ENCODE measurements at regions not wholly inside any gene's neighbourhood (a gene's known extent, or its start where the extent isn't known, plus 50 kb on each side); places are given as distances from the start of the nearest gene placed in this dataset.
A peak's percentile ranks its signal among the peaks of the same experiment; 100 is the strongest.
"Not testable (repeated sequence)": the region's sequence is repeated elsewhere in the genome, so short reads cannot be mapped to it uniquely, and the experiment has no call there.

GRCh38 chr6:14877758-14878157 lies 368.1 kb upstream of the JARID2 start:
- no peak for DNase-seq

DNA sequence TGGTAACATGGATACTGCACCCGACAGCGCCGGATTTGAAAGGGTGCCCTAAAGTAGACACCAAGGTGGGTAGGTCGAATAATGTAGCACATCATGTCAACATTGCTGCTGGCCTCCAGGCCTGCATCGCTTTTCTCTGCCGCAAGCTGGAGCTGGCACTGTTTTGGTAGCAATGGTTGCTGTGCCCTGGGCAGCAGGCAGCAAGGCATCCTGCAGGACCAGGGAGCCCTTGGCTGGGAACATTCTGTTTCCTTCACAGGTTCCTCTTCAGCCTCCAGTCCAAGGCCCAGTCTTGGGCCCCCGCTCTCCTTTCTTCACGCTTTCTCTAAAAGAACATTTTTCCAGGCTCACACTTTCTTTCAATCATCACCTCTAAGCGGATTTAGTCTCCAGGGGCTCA lies 365.8 kb upstream of the JARID2 start:
- no peak for DNase-seq

DNA sequence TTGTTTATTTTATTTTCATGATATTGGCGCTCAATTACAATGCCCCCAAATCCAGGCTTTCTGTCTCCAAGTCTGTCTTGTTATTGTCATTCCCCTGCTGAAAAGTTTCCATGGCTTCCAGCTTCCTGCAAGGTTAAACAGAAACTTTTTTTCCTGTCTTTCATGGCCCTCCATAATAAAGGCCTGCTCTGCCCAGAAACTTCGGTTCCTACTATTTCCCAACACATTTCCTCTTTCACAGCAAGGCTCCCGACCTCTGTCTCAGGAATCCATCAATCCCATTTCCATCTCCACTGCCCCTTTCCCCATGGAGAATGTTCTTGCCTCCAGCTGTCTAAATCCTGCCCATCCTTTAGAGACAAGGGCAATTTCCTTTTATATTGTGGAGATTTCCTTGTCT lies 365.2 kb upstream of the JARID2 start:
- no peak for DNase-seq

DNA sequence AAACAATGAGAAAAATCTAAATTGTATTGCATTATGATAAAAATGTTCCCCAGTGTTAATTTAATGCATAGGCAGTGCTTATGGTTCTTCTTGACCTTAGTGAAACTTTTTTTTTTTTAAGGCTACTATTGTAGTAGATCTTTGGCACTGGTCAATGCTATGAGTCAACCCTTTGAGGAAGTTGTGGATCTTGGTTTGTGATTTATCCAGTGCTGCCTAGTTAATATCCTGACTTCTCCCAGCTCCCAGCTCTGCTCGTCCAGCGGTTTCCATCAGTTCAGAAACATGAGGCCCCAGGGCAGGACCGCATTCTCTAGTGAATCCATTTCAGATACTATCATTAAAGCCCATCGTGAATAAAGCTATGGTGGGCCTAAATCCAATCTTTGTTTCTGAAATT lies 364.5 kb upstream of the JARID2 start:
- DNase-seq: no peak

- DNase-seq: no peak
These were observed 363.4 kb upstream of the JARID2 start for GRCh38 chr6:14882394-14883026.

GRCh38 chr6:14883921-14884320 lies 361.9 kb upstream of the JARID2 start:
- no peak for DNase-seq

- DNase-seq: no peak
These were observed 360.4 kb upstream of the JARID2 start for GRCh38 chr6:14885498-14885897.

- DNase-seq: no peak
These were observed 358.7 kb upstream of the JARID2 start for GRCh38 chr6:14887181-14887580.

DNA sequence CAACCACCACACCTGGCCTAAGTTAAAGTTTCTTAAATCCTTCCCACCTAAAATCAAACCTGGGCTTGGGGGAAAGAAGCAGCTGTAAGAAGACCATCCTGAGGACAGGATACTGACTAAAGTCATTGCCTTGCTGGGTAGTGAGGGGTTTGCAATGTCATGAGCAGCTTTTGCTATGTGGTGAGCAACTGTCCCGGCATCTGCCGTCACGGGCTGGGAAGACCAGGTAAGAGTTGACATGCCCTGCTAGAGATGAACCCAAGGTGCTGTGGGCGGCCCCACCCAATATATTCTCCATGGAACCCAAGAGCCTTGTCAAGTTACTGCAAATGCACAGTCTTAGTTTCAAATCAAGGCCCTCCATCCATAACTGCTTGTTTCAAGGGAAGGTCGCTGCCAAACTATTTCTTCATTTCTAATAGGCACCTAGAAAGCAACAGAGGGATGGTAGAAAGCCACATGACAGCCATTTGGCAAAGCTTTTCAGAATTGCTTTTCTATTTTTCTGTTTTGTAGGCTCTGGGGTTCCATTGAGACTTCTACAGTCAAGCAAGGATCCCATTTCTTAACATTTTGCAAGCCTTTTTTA lies 357.8 kb upstream of the JARID2 start:
- no peak for DNase-seq

GRCh38 chr6:14888575-14889000 lies 357.3 kb upstream of the JARID2 start:
- no peak for DNase-seq

GRCh38 chr6:14889188-14889587 lies 356.7 kb upstream of the JARID2 start:
- DNase-seq: no peak

- peak; percentile 5 for DNase-seq
These were observed 356.0 kb upstream of the JARID2 start for GRCh38 chr6:14889611-14890593.

- DNase-seq: not testable (repeated sequence)
These were observed 354.0 kb upstream of the JARID2 start for GRCh38 chr6:14891820-14892375.

GRCh38 chr6:14894105-14894504 lies 351.8 kb upstream of the JARID2 start:
- no peak for DNase-seq

DNA sequence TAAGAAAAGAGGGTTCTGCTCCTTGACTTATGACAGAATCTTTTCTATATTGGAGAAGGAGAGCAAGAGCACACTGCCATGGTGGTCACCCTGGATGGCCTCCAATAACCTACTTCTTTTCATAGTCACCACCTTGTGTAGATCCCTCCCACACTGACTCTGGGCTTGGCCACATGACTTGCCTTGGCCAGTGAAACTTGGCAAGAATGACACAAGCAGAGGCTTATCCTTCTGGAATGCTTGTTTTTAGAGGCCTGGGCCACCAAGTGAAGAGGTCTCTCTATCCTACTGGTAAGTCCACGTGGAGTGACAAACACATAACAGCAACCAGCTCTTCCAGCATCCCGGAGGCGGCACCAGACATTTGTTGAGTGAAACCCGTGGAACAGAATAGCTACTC lies 349.4 kb upstream of the JARID2 start:
- DNase-seq: no peak

GRCh38 chr6:14897831-14898230 lies 348.0 kb upstream of the JARID2 start:
- DNase-seq: no peak

DNA sequence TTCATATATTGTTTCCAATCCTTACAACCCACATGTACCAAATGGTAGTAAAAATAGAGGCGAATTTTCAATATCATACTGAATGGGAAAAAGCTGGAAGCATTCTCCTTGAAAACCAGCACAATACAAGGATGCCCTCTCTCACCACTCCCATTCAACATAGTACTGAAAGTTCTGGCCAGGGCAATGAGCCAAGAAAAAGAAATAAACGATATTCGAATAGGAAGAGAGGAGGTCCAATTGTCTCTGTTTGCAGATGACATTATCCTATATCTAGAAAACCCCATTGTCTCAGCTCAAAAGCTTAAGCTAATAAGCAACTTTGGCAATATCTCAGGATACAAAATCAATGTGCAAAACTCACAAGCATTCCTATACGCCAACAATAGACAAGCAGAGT lies 346.4 kb upstream of the JARID2 start:
- DNase-seq: not testable (repeated sequence)

GRCh38 chr6:14900919-14901318 lies 344.9 kb upstream of the JARID2 start:
- DNase-seq: no peak

- no peak for DNase-seq
These were observed 342.5 kb upstream of the JARID2 start for GRCh38 chr6:14903176-14904038.

DNA sequence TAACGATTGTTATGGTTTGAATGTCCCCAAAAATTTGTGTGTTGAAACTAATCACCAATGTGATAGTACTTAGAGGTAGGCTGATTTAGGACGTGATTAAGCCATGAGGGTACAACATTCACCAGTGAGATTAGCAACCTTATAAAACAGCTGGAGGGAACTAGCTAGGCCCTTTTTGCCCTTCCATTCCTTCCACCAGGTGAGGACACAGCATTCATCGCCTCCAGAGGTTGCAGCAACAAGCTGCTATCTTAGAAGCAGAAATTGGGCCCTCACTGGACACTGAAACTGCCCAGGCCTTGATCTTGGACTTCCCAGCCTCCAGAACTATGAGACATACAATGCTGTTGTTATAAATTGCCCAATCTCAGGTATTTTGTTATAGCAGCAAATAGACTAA lies 340.7 kb upstream of the JARID2 start:
- no peak for DNase-seq

DNA sequence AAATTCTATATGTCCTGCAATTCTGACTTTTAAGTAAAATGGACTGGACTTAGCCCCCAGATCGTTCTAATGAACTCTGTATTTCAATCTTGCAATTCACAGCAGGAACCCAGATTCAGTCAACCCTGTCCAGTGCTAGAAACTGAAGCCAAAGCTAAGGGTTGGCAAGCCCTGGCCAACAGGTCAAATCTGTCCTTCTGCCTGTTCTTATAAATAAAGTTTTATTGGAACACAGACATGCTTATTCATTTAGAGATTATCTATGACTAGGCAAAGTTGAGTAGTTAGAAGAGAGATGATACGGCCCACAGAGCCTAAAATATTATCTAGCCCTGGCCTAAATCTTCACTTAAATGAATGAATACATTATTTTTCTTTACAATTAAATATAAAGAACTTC lies 339.2 kb upstream of the JARID2 start:
- DNase-seq: no peak
